HEK293T (cell line): ENCODE measurements at regions not wholly inside any gene's neighbourhood (a gene's known extent, or its start where the extent isn't known, plus 50 kb on each side); places are given as distances from the start of the nearest gene placed in this dataset.

Source experiments
- ARNT ChIP-seq: fragments of 450-650 bp; IDR thresholded peaks from 2 replicates; pipeline ENCODE4 v1.6.1; 2017; ENCODE audit warnings: mild to moderate bottlenecking
- FOXA1 ChIP-seq: fragments of 450-650 bp; IDR thresholded peaks from 2 replicates; pipeline ENCODE4 v1.6.1; 2016; ENCODE audit warnings: mild to moderate bottlenecking
- FOXK2 ChIP-seq: fragments of 450-650 bp; IDR thresholded peaks from 2 replicates; pipeline ENCODE4 v1.6.1; 2016; ENCODE audit warnings: mild to moderate bottlenecking
- FOXM1 ChIP-seq: fragments of 450-650 bp; IDR thresholded peaks from 2 replicates; pipeline ENCODE4 v1.6.1; 2017; ENCODE audit warnings: mild to moderate bottlenecking, borderline replicate concordance
- HDGF ChIP-seq: fragments of 450-650 bp; IDR thresholded peaks from 2 replicates; pipeline ENCODE4 v1.6.1; 2017; ENCODE audit warnings: antibody characterized with exemption, borderline replicate concordance
- SP1 ChIP-seq: fragments of 450-650 bp; IDR thresholded peaks from 2 replicates; pipeline ENCODE4 v1.6.1; 2017
- SUZ12 ChIP-seq: fragments of 450-650 bp; IDR thresholded peaks from 2 replicates; pipeline ENCODE4 v1.6.1; 2016; ENCODE audit warnings: mild to moderate bottlenecking

DNA sequence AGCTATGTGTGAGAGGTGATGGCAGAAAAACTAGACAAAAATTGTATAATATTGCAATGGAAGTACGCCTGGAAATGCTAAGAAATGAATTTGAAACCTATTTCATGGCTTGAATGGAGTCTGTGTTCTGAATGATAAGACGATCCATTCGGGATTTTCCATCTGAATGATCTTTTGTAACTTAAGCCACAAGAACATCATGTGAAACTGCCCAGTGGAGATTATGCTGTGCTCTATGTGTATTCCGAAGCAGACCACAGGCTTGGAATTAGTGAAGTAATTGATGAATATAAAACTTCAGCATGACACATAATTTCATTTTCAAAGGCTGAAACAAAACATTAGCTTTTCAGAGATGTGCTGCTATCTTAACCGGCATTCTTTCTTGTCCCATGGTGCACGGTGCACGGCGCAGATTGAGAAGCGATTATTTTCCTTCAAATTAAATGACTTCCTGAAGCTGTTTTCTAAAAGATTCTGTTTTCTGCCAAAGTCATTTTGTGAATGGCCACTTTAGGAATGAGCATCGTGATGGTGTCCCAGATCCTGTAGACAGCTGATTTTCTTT is 652.9 kb downstream of the PLA2G4A start:
- TF ChIP-seq HDGF (no peak), ARNT (no peak), FOXM1 (no peak), FOXK2 (no peak), SUZ12 (no peak), FOXA1 (no peak), SP1 (no peak)
